Chondrocyte (in vitro differentiated cells): ENCODE measurements at regions not wholly inside any gene's neighbourhood (a gene's known extent, or its start where the extent isn't known, plus 50 kb on each side); places are given as distances from the start of the nearest gene placed in this dataset.
A peak's percentile ranks its signal among the peaks of the same experiment; 100 is the strongest.

Experiments
- DNase-seq: peaks from one replicate; pipeline ENCODE4 v3.0.0; 2021; ENCODE audit warnings: mixed read lengths, low spot score
- H3K27ac Mint-ChIP-seq: one replicate; pipeline ENCODE4 v1.8.0; 2021; ENCODE audit warnings: mild to moderate bottlenecking, moderate library complexity, mixed read lengths; ENCODE audit not compliant: unreplicated experiment
- H3K27me3 Mint-ChIP-seq: 2 replicates; pipeline ENCODE4 v1.8.0; 2021; ENCODE audit warnings: low read depth, mixed read lengths
- H3K36me3 Mint-ChIP-seq: 2 replicates; pipeline ENCODE4 v1.8.0; 2021; ENCODE audit warnings: low read depth, mixed read lengths
- H3K4me1 Mint-ChIP-seq: 2 replicates; pipeline ENCODE4 v1.8.0; 2021; ENCODE audit warnings: low read depth, mild to moderate bottlenecking, mixed read lengths
- H3K4me3 Mint-ChIP-seq: one replicate; pipeline ENCODE4 v1.8.0; 2021; ENCODE audit warnings: mild to moderate bottlenecking, moderate library complexity, mixed read lengths; ENCODE audit not compliant: unreplicated experiment
- H3K9me3 Mint-ChIP-seq: 2 replicates; pipeline ENCODE4 v1.8.0; 2021; ENCODE audit warnings: low read depth, mixed read lengths
- CTCF ChIP-seq: fragments of 200-600 bp; sonication (generic); IDR thresholded peaks from 2 replicates; pipeline ENCODE4 v1.5.0; 2021; ENCODE audit warnings: antibody characterized with exemption, mild to moderate bottlenecking, moderate library complexity

GRCh38 chr3:72319194-72320094, 528.8 kb downstream of the SHQ1 start:
- no peak for DNase-seq
- Mint-ChIP-seq H3K27me3 (peaks cover 13% of the 10 kb centered on the region), H3K27ac (peak overlapping the region; percentile 90), H3K4me3 (no peak overlapping the region), H3K36me3 (no peaks in the 10 kb centered on the region), H3K9me3 (no peaks in the 10 kb centered on the region), H3K4me1 (peaks cover 37% of the 10 kb centered on the region)
- no peak for TF ChIP-seq CTCF

GRCh38 chr3:72318504-72319193, 529.6 kb downstream of the SHQ1 start:
- peak overlapping the region; percentile 90 for H3K27ac Mint-ChIP-seq

GRCh38 chr3:72317491-72317890, 530.8 kb downstream of the SHQ1 start:
- no peak overlapping the region for H3K4me3 Mint-ChIP-seq
- peaks cover 37% of the 10 kb centered on the region for H3K4me1 Mint-ChIP-seq
- no peaks in the 10 kb centered on the region for H3K36me3 Mint-ChIP-seq
- H3K9me3 Mint-ChIP-seq, result no peaks in the 10 kb centered on the region
- H3K27ac Mint-ChIP-seq, result peak overlapping the region; percentile 90
- peak; percentile 4 for TF ChIP-seq CTCF
- DNase-seq, result no peak
- peaks cover 16% of the 10 kb centered on the region for H3K27me3 Mint-ChIP-seq

More at GRCh38 chr3:72318504-72319193, 529.6 kb downstream of the SHQ1 start:
- no peak for DNase-seq
- H3K4me1 Mint-ChIP-seq, result peaks cover 37% of the 10 kb centered on the region
- H3K9me3 Mint-ChIP-seq, result no peaks in the 10 kb centered on the region
- H3K27me3 Mint-ChIP-seq, result peaks cover 14% of the 10 kb centered on the region
- no peak for TF ChIP-seq CTCF
- no peak overlapping the region for H3K4me3 Mint-ChIP-seq
- H3K36me3 Mint-ChIP-seq, result no peaks in the 10 kb centered on the region

- no peak for TF ChIP-seq CTCF
- H3K27ac Mint-ChIP-seq, result peak overlapping the region; percentile 2
- peaks cover 37% of the 10 kb centered on the region for H3K4me1 Mint-ChIP-seq
- H3K27me3 Mint-ChIP-seq, result peaks cover 16% of the 10 kb centered on the region
- no peaks in the 10 kb centered on the region for H3K36me3 Mint-ChIP-seq
- H3K4me3 Mint-ChIP-seq, result no peak overlapping the region
- no peaks in the 10 kb centered on the region for H3K9me3 Mint-ChIP-seq
- DNase-seq, result no peak
These were observed 531.6 kb downstream of the SHQ1 start for GRCh38 chr3:72316501-72317279.

GRCh38 chr3:72313308-72313707, 528.4 kb upstream of the PROK2 start:
- no peak for TF ChIP-seq CTCF
- H3K27me3 Mint-ChIP-seq, result peaks cover 16% of the 10 kb centered on the region
- H3K9me3 Mint-ChIP-seq, result no peaks in the 10 kb centered on the region
- H3K27ac Mint-ChIP-seq, result no peak overlapping the region
- H3K4me1 Mint-ChIP-seq, result peaks cover 36% of the 10 kb centered on the region
- no peak for DNase-seq
- no peak overlapping the region for H3K4me3 Mint-ChIP-seq
- H3K36me3 Mint-ChIP-seq, result no peaks in the 10 kb centered on the region
